Keratinocyte (primary cell): ENCODE measurements at regions not wholly inside any gene's neighbourhood (a gene's known extent, or its start where the extent isn't known, plus 50 kb on each side); places are given as distances from the start of the nearest gene placed in this dataset.

ENCODE experiments used
- CTCF ChIP-seq, 3 experiments: IDR thresholded peaks in 1 of 3; conservative IDR thresholded peaks in 1 of 3; optimal IDR thresholded peaks in 1 of 3; 2 replicates in 2 of 3; 3 replicates in 1 of 3; pipeline versions ENCODE3 to v1.5.1; 2011; ENCODE audit warnings: low read length in 3 of 3, mild to moderate bottlenecking in 3 of 3, moderate library complexity in 2 of 3, control low read depth in 1 of 3, inconsistent platforms in 1 of 3; ENCODE audit not compliant: insufficient read depth in 2 of 3; ENCODE audit errors: extremely low read depth in 1 of 3
- EZH2 ChIP-seq: IDR thresholded peaks from one replicate; pipeline ENCODE4 v1.6.1; 2012; ENCODE audit warnings: inconsistent platforms, mild to moderate bottlenecking, low read length, moderate library complexity

GRCh38 chr13:87872813-87873212, 201.6 kb downstream of the SLITRK5 start:
- TF ChIP-seq CTCF (optimal IDR thresholded peaks at IDR 0.05 in 1 of 3, IDR thresholded peaks at IDR 0.05 in 1 of 3, conservative IDR thresholded peaks at IDR 0.05 in 1 of 3; ENCODE audit: extremely low read depth in 1 of 3, insufficient read depth in 2 of 3, low read length in 3 of 3) (no peak), EZH2 (no peak)
